GM18520 (cell line): ENCODE measurements at regions not wholly inside any gene's neighbourhood (a gene's known extent, or its start where the extent isn't known, plus 50 kb on each side); places are given as distances from the start of the nearest gene placed in this dataset.
"Not testable (repeated sequence)": the region's sequence is repeated elsewhere in the genome, so short reads cannot be mapped to it uniquely, and the experiment has no call there.

Source experiments
- ATAC-seq: cut with Tn5 transposase; IDR thresholded peaks from one replicate; pipeline ENCODE4 v1.9.1; 2021; ENCODE audit not compliant: unreplicated experiment

GRCh38 chrX:3815896-3816664 is 102.6 kb upstream of the PRKX start:
- ATAC-seq = no peak

- peak; percentile 25 for ATAC-seq
These were observed 98.2 kb upstream of the PRKX start for GRCh38 chrX:3811331-3812311.

GRCh38 chrX:3807906-3808305 is 94.5 kb upstream of the PRKX start:
- ATAC-seq = no peak

- no peak for ATAC-seq
These were observed 93.2 kb upstream of the PRKX start for GRCh38 chrX:3806630-3807029.

- ATAC-seq = no peak
These were observed 90.3 kb upstream of the PRKX start for GRCh38 chrX:3803713-3804112.

GRCh38 chrX:3803305-3803704 is 89.9 kb upstream of the PRKX start:
- no peak for ATAC-seq

- not testable (repeated sequence) for ATAC-seq
These were observed 82.0 kb upstream of the PRKX start for GRCh38 chrX:3795411-3795810.

GRCh38 chrX:3791449-3791848 is 78.0 kb upstream of the PRKX start:
- no peak for ATAC-seq

GRCh38 chrX:3788494-3789233 is 75.2 kb upstream of the PRKX start:
- ATAC-seq = no peak

GRCh38 chrX:3787856-3788255 is 74.4 kb upstream of the PRKX start:
- no peak for ATAC-seq

- not testable (repeated sequence) for ATAC-seq
These were observed 72.4 kb upstream of the PRKX start for GRCh38 chrX:3785822-3786221.

- no peak for ATAC-seq
These were observed 67.1 kb upstream of the PRKX start for GRCh38 chrX:3780564-3780963.

GRCh38 chrX:3779546-3779945 is 66.1 kb upstream of the PRKX start:
- ATAC-seq = no peak

GRCh38 chrX:3777416-3777815 is 64.0 kb upstream of the PRKX start:
- no peak for ATAC-seq

GRCh38 chrX:3771766-3772165 is 58.3 kb upstream of the PRKX start:
- ATAC-seq = no peak

GRCh38 chrX:3768881-3769280 is 55.4 kb upstream of the PRKX start:
- no peak for ATAC-seq
